GM18520 (cell line): ENCODE measurements at regions not wholly inside any gene's neighbourhood (a gene's known extent, or its start where the extent isn't known, plus 50 kb on each side); places are given as distances from the start of the nearest gene placed in this dataset.
"Not testable (repeated sequence)": the region's sequence is repeated elsewhere in the genome, so short reads cannot be mapped to it uniquely, and the experiment has no call there.

Source experiments
- ATAC-seq: cut with Tn5 transposase; IDR thresholded peaks from one replicate; pipeline ENCODE4 v1.9.1; 2021; ENCODE audit not compliant: unreplicated experiment

- ATAC-seq, result no peak
Measured at GRCh38 chr3:25944329-25944728, 154.4 kb downstream of the OXSM start.

GRCh38 chr3:25945366-25945765 is 155.5 kb downstream of the OXSM start:
- no peak for ATAC-seq

GRCh38 chr3:25945836-25946235 is 155.9 kb downstream of the OXSM start:
- no peak for ATAC-seq

- no peak for ATAC-seq
Measured at GRCh38 chr3:25952133-25952532, 162.2 kb downstream of the OXSM start.

GRCh38 chr3:25957026-25957425 is 167.1 kb downstream of the OXSM start:
- ATAC-seq, result no peak

GRCh38 chr3:25960776-25961175 is 170.9 kb downstream of the OXSM start:
- ATAC-seq, result no peak

- ATAC-seq, result no peak
Measured at GRCh38 chr3:25962255-25962654, 172.4 kb downstream of the OXSM start.

- no peak for ATAC-seq
Measured at GRCh38 chr3:25964141-25964540, 174.3 kb downstream of the OXSM start.

GRCh38 chr3:25967385-25967784 is 177.5 kb downstream of the OXSM start:
- ATAC-seq, result no peak

GRCh38 chr3:25971736-25972135 is 181.8 kb downstream of the OXSM start:
- ATAC-seq, result no peak

- ATAC-seq, result no peak
Measured at GRCh38 chr3:25973122-25973521, 183.2 kb downstream of the OXSM start.

GRCh38 chr3:25982756-25983155 is 192.9 kb downstream of the OXSM start:
- no peak for ATAC-seq

GRCh38 chr3:25985621-25986020 is 195.7 kb downstream of the OXSM start:
- ATAC-seq, result no peak

GRCh38 chr3:25992606-25993005 is 202.7 kb downstream of the OXSM start:
- no peak for ATAC-seq

- no peak for ATAC-seq
Measured at GRCh38 chr3:26004172-26004571, 214.3 kb downstream of the OXSM start.

GRCh38 chr3:26011276-26011675 is 221.4 kb downstream of the OXSM start:
- ATAC-seq, result no peak

GRCh38 chr3:26012241-26012745 is 222.4 kb downstream of the OXSM start:
- ATAC-seq, result no peak

- no peak for ATAC-seq
Measured at GRCh38 chr3:26015752-26016151, 225.9 kb downstream of the OXSM start.

GRCh38 chr3:26018889-26019288 is 229.0 kb downstream of the OXSM start:
- no peak for ATAC-seq

GRCh38 chr3:26024206-26024605 is 234.3 kb downstream of the OXSM start:
- ATAC-seq, result not testable (repeated sequence)

- no peak for ATAC-seq
Measured at GRCh38 chr3:26029321-26029720, 239.4 kb downstream of the OXSM start.

- ATAC-seq, result not testable (repeated sequence)
Measured at GRCh38 chr3:26042126-26042525, 252.2 kb downstream of the OXSM start.

GRCh38 chr3:26049951-26050350 is 260.1 kb downstream of the OXSM start:
- ATAC-seq, result no peak

GRCh38 chr3:26050776-26051175 is 260.9 kb downstream of the OXSM start:
- no peak for ATAC-seq
